HepG2 (cell line): ENCODE measurements at regions not wholly inside any gene's neighbourhood (a gene's known extent, or its start where the extent isn't known, plus 50 kb on each side); places are given as distances from the start of the nearest gene placed in this dataset.

Experiments used
- AHR ChIP-seq: IDR thresholded peaks from 2 replicates; pipeline ENCODE4 v1.6.1; 2018; ENCODE audit warnings: missing genetic modification reagents, missing compliant biosample characterization
- BCL6 ChIP-seq: IDR thresholded peaks from 2 replicates; pipeline ENCODE4 v1.6.1; 2016; ENCODE audit warnings: missing genetic modification reagents, missing compliant biosample characterization
- GABPB1 ChIP-seq: IDR thresholded peaks from 2 replicates; pipeline ENCODE4 v1.6.1; 2016; ENCODE audit warnings: mild to moderate bottlenecking, missing genetic modification reagents, moderate library complexity, missing compliant biosample characterization
- HDAC2 ChIP-seq: sonication (generic); formaldehyde crosslinking; IDR thresholded peaks from 2 replicates; pipeline ENCODE4 v1.4.0; 2020; ENCODE audit warnings: missing genetic modification reagents
- HNF4A ChIP-seq: sonication (generic); formaldehyde crosslinking; IDR thresholded peaks from 2 replicates; pipeline ENCODE4 v1.4.0; 2020; ENCODE audit warnings: missing genetic modification reagents
- IKZF4 ChIP-seq: sonication (generic); formaldehyde crosslinking; IDR thresholded peaks from 2 replicates; pipeline ENCODE4 v1.5.1; 2020; ENCODE audit warnings: borderline replicate concordance, mild to moderate bottlenecking, low read depth, missing genetic modification reagents; ENCODE audit errors: not compliant biosample characterization
- IRF1 ChIP-seq: sonication (generic); formaldehyde crosslinking; IDR thresholded peaks from 2 replicates; pipeline ENCODE4 v1.4.0; 2020; ENCODE audit warnings: low read depth, mild to moderate bottlenecking, missing genetic modification reagents
- MED13 ChIP-seq: sonication (generic); formaldehyde crosslinking; IDR thresholded peaks from 2 replicates; pipeline ENCODE4 v1.5.0; 2020; ENCODE audit warnings: missing genetic modification reagents
- NR2F1 ChIP-seq, 2 experiments: fragments of 450-650 bp in 1 of 2; formaldehyde crosslinking in 1 of 2; IDR thresholded peaks; 2 replicates each; pipeline versions ENCODE4 v1.5.0 to v1.6.1; 2016 to 2020; ENCODE audit warnings: mild to moderate bottlenecking in 1 of 2, missing compliant biosample characterization in 1 of 2, missing genetic modification reagents in 1 of 2, moderate library complexity in 1 of 2
- PPARG ChIP-seq: conservative IDR thresholded peaks from 2 replicates; pipeline ENCODE4 v1.6.1; 2016; ENCODE audit warnings: missing biosample characterization, missing genetic modification reagents
- SOX5 ChIP-seq: IDR thresholded peaks from 2 replicates; pipeline ENCODE4 v1.6.1; 2016; ENCODE audit warnings: borderline replicate concordance
- ZBTB34 ChIP-seq: sonication (generic); formaldehyde crosslinking; IDR thresholded peaks from 2 replicates; pipeline ENCODE4 v1.8.0; 2022; ENCODE audit warnings: mild to moderate bottlenecking, missing genetic modification reagents
- ZMYM4 ChIP-seq: sonication (generic); formaldehyde crosslinking; IDR thresholded peaks from 2 replicates; pipeline ENCODE4 v1.8.1; 2023; ENCODE audit warnings: mild to moderate bottlenecking, missing genetic modification reagents
- ZNF124 ChIP-seq: sonication (generic); formaldehyde crosslinking; IDR thresholded peaks from 2 replicates; pipeline ENCODE4 v1.4.0; 2020; ENCODE audit warnings: missing genetic modification reagents
- ZNF224 ChIP-seq: sonication (generic); formaldehyde crosslinking; IDR thresholded peaks from 2 replicates; pipeline ENCODE4 v1.5.0; 2020; ENCODE audit warnings: mild to moderate bottlenecking, missing genetic modification reagents
- ZNF263 ChIP-seq: sonication (generic); formaldehyde crosslinking; IDR thresholded peaks from 2 replicates; pipeline ENCODE4 v1.4.0; 2020; ENCODE audit warnings: missing genetic modification reagents
- ZNF275 ChIP-seq: sonication (generic); formaldehyde crosslinking; IDR thresholded peaks from 2 replicates; pipeline ENCODE4 v1.8.0; 2022; ENCODE audit warnings: missing genetic modification reagents, mild to moderate bottlenecking, inconsistent platforms, borderline replicate concordance
- ZNF652 ChIP-seq: IDR thresholded peaks from 2 replicates; pipeline ENCODE4 v1.6.1; 2016; ENCODE audit warnings: low read depth, borderline replicate concordance
- ZSCAN31 ChIP-seq: sonication (generic); formaldehyde crosslinking; IDR thresholded peaks from 2 replicates; pipeline ENCODE4 v1.5.0; 2020; ENCODE audit warnings: low read depth, mild to moderate bottlenecking, missing genetic modification reagents
- TF ChIP-seq, protein P1 (sequence below): IDR thresholded peaks from 2 replicates; pipeline ENCODE4 v1.6.1; 2016; ENCODE audit warnings: mild to moderate bottlenecking
- TF ChIP-seq, protein P2 (sequence below): sonication (generic); formaldehyde crosslinking; IDR thresholded peaks from 2 replicates; pipeline ENCODE4 v1.4.0; 2020; ENCODE audit warnings: missing genetic modification reagents, mild to moderate bottlenecking, borderline replicate concordance
- TF ChIP-seq, protein P3 (sequence below): sonication (generic); formaldehyde crosslinking; IDR thresholded peaks from 2 replicates; pipeline ENCODE4 v1.8.0; 2022; ENCODE audit warnings: mild to moderate bottlenecking, missing genetic modification reagents, moderate library complexity

DNA sequence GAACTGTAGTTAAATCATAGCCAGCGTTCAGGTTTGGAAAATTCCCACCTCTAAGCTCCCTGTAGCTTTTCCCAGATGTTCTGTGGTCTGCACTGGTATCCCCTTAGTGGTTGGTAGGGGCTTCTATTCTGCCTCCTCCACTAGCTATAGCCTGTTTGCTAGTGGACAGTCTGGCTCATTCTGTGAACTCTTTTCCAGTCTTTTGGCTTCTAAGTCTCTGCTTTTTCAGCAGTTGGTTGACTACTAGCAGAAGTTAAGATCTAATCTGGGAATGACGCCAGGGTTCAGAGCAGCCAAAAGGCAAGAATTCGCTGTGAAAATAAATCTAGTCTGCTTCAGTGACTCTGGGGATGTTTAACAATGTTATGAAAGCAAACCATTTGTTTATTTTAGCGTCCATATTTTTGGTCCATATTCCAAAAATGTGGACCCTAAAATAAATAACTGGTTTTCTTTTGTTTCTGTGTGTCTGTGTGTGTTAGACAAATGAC is 73.7 kb upstream of the WDR72 start (continued):
- TF ChIP-seq BCL6 (CRISPR knock-in tag) (peak; percentile 56), HDAC2 (CRISPR knock-in tag) (peak; percentile 79), ZBTB34 (0 out of 2 replicates have a peak, but pooled peaks have one; percentile 27), ZNF263 (CRISPR knock-in tag) (no peak), ZNF652 (peak; percentile 36; the same call in 1 of the 2 replicates), IRF1 (CRISPR knock-in tag) (no peak), IKZF4 (no peak), ZNF224 (CRISPR knock-in tag) (no peak), ZMYM4 (CRISPR knock-in tag) (peak; percentile 69; the same call in 1 of the 2 replicates), PPARG (CRISPR knock-in tag) (peak; percentile 66), HNF4A (CRISPR knock-in tag) (peak; percentile 84), GABPB1 (CRISPR knock-in tag) (no peak), ZSCAN31 (CRISPR knock-in tag) (no peak), ZNF275 (peak; percentile 40; the same call in 1 of the 2 replicates), NR2F1 (CRISPR knock-in tag; IDR thresholded peaks at IDR 0.05) (no peak), SOX5 (CRISPR knock-in tag) (peak; percentile 94), AHR (no peak), ZNF124 (0 out of 2 replicates have a peak, but pooled peaks have one; percentile 62), MED13 (CRISPR knock-in tag) (peak; percentile 84; the same call in 1 of the 2 replicates)
- TF ChIP-seq, protein P1, sequence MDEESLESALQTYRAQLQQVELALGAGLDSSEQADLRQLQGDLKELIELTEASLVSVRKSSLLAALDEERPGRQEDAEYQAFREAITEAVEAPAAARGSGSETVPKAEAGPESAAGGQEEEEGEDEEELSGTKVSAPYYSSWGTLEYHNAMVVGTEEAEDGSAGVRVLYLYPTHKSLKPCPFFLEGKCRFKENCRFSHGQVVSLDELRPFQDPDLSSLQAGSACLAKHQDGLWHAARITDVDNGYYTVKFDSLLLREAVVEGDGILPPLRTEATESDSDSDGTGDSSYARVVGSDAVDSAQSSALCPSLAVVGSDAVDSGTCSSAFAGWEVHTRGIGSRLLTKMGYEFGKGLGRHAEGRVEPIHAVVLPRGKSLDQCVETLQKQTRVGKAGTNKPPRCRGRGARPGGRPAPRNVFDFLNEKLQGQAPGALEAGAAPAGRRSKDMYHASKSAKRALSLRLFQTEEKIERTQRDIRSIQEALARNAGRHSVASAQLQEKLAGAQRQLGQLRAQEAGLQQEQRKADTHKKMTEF = peak; percentile 43; the same call in 1 of the 2 replicates
- TF ChIP-seq, protein P2, sequence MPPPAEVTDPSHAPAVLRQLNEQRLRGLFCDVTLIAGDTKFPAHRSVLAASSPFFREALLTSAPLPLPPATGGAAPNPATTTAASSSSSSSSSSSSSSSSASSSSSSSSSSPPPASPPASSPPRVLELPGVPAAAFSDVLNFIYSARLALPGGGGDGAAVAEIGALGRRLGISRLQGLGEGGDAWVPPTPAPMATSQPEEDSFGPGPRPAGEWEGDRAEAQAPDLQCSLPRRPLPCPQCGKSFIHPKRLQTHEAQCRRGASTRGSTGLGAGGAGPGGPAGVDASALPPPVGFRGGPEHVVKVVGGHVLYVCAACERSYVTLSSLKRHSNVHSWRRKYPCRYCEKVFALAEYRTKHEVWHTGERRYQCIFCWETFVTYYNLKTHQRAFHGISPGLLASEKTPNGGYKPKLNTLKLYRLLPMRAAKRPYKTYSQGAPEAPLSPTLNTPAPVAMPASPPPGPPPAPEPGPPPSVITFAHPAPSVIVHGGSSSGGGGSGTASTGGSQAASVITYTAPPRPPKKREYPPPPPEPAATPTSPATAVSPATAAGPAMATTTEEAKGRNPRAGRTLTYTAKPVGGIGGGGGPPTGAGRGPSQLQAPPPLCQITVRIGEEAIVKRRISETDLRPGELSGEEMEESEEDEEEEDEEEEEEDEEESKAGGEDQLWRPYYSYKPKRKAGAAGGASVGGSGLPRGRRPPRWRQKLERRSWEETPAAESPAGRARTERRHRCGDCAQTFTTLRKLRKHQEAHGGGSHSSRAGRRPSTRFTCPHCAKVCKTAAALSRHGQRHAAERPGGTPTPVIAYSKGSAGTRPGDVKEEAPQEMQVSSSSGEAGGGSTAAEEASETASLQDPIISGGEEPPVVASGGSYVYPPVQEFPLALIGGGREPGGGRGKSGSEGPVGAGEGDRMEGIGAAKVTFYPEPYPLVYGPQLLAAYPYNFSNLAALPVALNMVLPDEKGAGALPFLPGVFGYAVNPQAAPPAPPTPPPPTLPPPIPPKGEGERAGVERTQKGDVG (CRISPR knock-in tag) = no peak
- TF ChIP-seq, protein P3, sequence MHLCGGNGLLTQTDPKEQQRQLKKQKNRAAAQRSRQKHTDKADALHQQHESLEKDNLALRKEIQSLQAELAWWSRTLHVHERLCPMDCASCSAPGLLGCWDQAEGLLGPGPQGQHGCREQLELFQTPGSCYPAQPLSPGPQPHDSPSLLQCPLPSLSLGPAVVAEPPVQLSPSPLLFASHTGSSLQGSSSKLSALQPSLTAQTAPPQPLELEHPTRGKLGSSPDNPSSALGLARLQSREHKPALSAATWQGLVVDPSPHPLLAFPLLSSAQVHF (CRISPR knock-in tag) = no peak
